ENCODE measurements at regions not wholly inside any gene's neighbourhood (a gene's known extent, or its start where the extent isn't known, plus 50 kb on each side); places are given as distances from the start of the nearest gene placed in this dataset.

DNA sequence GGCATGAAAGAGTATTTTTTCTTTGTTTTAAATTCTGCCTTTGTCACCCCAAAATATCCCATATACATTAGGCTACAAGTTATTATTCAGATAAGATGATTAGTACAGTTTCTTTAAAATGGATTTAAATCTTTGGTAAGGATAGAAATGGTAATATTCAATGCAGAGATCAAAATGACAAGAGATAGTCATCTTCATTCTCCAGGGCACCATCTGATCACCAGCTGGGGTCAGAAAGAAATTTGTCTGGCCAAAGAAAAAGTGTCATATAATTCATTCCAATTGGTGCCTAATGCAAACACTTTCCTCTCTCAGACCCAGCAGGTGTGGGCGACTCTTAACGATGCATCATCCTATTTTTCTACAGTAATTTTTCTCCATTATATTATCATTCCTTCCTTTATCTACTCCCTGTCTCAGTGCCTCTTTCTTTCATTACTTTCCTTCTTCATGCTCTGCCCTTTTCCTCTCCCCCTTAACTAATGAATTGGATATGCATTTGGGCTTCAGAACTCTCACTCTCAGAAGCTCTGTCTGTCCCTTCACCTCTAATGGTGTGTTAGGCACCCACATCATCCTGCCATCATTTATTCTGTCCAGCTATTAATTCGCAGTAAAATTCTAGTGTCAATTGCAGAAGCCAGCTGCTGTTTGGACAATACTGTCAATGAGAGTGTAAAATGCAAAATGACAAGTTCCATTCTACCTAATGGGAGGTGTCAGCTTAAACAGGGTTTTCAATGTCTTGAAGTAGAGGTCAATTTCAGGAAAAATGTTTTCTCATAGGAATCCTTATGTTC, 570.5 kb downstream of the TDRD15 start:
- no peak for DNase-seq (ENCODE audit: low spot score)

DNA sequence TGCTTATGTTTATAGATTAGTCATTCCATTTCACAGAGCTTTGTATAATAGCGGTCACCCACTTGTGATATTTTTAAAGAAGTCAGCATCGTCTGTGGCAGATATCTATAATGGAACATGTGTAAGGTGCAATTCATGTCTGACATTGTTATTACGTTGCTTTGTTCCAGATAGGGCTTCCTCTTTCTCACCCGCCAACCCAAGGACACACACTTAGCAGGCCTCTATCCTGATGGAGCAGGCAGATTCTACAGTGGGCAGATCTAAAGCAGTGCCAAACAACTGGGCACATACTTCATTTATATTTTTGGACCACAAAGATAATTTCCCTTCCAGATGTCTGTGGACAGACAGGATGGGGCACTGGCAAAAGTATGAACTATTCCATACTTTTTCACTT, 573.1 kb downstream of the TDRD15 start:
- DNase-seq (ENCODE audit: low spot score): no peak

DNA sequence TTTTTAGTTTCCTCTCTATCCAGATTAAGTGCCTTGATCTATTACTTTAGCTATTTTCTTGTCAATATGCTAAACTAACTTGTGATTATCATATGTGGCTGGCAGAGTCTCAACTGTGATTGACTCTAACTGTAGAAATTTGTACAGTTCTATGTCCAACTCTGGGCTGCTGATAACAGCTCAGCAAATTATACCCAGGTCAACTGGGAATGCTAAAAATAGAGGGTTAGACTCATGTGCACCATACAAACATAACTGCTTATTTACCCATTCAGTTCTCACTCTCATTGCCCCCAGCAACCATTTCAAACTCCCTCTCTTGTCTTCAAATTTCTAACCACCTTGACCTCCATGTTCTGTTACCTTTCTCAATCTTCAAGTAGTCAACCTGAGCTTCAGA, 576.9 kb downstream of the TDRD15 start:
- DNase-seq (ENCODE audit: low spot score): no peak

DNA sequence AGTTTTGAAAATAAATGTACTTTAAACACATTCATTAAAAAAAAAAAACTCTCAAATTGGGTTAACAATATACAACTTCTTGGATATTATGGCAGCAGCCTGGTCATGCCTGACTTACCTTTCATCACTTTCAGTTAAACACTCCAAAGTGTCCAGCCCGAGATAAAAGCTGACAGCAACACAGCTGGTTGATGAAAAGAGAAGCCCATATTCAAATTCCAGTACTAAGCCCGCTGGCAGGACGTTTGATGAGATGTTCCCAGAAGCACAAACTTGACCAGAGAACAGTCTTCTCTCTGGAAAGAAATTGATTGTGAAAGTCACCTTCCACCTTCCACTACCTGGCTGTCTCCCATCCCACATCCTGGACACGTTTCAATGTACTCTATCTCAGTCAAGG, 586.3 kb downstream of the TDRD15 start:
- DNase-seq (ENCODE audit: low spot score): no peak

DNA sequence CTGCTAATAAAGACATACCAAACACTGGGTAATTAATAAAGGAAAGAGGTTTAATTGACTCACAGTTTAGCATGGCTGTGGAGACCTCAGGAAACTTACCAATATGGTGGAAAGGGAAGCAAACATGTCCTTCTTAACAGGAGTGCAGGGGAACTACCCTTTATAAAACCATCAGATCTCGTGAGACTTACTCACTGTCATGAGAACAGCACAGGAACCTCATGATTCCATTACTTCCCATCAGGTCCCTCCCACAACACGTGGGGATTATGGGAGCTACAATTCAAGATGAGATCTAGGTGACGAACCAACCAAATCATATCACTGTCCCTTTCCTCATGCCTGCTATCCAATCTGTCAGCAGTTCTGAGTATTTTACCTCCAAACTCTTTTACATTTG, 586.7 kb downstream of the TDRD15 start:
- no peak for DNase-seq (ENCODE audit: low spot score)

DNA sequence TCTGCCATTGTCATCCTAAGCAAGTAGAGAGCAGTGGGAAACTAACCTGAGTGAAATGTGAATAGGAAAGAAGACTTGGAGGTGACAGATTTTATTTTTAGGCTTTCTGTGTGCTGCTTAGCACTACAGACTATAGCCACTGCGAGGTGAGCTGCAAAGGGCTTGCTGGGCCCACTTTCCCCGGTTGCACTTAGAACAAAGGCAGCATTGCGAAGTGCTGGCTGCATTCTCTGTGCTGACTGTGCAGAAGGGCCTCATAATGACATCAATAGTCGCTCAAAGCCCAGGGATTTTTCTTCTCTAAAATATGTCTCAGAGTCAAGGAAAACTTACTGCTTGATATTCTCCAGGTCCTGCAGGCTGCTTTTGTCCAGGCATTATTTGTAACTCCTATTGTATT, 592.1 kb downstream of the TDRD15 start:
- no peak for DNase-seq (ENCODE audit: low spot score)

DNA sequence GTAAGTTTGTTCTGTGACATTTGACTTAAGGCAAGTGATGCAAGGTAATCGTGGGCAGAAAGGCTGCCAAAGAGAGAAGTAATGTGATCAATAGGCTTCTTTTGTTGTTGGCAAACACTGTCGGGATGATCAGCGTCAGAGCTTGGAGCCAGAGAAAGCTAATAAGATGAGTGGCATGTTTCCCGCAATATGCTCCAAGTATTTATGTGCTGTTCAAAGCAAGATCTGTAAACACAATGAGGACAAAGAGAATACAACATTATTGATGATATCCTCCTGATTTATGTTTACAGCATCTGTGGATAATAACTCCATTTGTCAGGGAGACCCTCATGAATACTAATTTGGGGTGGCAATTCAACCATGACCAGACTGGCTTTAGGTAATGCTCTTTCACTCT, 603.3 kb downstream of the TDRD15 start:
- DNase-seq (ENCODE audit: low spot score): no peak

DNA sequence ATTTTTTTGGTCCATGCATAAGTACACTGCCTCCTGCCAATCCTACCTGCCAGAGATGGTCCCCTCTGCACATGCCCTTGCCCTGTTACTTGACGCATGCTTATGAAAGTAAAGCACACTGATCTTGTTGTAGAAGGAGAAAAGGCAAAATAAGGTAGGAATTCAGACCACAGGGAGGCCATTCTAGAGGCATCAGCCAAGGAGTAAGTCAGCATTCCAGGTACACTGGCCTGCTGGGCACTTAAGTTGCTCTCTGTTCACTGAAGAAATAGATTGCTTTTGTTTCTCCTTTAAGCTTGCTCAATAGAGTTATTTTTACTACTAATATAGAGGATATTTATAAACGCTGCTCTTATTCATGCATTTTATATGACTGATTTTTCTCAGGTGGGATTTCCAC, 604.4 kb downstream of the TDRD15 start:
- no peak for DNase-seq (ENCODE audit: low spot score)

DNA sequence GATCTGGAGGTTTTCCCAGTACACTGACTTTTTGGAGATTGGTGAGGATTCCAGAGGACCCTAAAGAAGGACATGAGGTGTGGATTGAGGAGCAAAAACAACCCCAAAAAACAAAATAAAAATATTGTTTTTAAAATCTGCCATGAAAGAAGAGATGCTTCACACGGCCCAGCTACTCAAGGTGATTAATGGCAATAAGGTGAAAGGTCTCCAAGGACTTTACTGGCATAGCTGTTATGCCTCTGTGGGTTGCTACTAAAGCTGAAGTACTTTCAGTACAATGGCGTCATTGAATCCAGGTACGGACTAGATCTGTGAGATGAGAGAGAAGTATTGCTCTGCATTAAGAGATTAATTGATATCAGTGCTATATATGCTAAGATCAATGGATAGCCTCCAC, 606.4 kb downstream of the TDRD15 start:
- DNase-seq (ENCODE audit: low spot score): no peak

DNA sequence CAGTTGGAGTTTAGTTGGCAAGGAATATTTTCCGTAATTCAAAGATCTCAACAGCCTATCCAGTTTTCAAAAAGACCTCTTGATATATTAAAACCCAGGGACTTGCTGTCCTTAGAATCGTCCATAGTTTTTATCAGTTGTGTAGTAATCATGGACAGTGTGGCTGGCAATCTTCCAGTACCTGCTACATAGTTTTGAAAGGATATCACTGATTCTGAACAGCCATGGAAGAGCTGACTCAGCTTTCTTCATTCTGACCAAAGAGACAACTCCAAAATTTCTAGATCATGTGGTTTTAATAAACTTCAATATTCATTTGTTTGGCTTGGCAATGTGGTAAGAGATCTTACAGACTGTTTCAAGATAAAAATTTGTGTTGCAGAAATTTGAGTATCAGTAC, 616.7 kb downstream of the TDRD15 start:
- DNase-seq (ENCODE audit: low spot score): no peak

DNA sequence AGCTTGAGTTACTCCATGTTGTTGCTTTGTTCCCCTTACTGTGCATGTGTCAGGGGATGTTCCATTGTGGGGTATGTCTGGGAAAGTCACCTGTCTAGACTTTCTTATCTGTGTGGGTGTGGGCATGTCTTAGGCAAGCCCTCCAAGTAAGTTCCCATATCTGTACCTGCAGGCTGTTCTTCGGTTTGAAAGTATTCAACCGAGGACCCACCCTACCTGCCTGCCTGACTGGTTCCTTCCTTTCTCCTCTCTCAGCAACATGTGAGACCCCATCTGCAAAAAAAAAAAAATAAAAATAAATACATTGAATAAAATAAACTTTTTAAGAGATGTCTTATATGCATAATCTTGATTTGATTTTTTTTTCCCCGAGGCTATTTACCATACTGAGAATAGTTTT, 622.7 kb downstream of the TDRD15 start:
- no peak for DNase-seq (ENCODE audit: low spot score)

DNA sequence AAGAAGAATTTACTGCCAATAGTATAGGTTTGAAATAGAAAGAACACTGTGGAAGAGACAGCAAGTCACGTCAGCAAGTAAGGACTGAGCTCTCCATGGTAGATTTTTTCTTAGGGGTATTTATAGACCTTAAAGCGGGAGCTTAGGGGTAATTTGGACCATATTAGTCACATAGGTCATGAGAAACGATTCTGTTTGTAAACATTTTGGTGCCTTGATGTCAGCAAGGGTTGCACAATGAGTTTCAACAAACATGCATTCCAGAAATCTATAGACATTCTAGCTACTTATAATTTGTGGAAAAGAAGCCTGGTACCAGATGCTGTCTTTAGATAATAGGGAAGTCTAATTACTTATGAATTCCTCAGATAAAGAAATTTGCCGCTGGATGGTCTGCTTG, 624.7 kb downstream of the TDRD15 start:
- DNase-seq (ENCODE audit: low spot score): no peak

DNA sequence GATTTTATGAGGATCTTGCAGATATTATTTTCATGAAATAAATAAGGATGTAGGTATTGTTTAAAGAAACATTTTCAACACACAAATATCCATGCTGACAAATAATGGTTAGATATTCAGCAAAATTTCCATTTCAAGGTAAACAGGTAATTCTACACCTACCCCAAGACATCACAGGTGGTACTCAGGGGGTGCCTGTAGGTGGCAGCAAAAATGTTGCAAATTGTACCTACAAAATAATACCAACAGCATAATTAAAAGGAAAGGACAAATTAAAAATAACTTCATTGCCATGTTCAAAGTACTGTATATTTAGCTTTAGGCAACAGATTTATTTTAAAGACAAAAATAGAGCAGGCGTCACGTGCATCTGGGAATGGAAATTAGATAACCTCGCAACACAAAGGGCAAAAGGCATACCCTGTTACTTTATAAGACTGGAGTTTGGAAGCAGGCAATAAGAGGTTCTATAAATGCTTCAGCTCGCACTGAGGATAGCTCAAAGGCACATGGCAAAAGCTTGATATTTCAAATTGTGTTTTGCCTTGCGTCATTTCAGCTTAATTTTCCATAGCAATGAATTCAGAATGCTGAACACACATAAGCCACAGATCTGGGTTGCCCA, 630.5 kb downstream of the TDRD15 start:
- DNase-seq (ENCODE audit: low spot score): no peak

DNA sequence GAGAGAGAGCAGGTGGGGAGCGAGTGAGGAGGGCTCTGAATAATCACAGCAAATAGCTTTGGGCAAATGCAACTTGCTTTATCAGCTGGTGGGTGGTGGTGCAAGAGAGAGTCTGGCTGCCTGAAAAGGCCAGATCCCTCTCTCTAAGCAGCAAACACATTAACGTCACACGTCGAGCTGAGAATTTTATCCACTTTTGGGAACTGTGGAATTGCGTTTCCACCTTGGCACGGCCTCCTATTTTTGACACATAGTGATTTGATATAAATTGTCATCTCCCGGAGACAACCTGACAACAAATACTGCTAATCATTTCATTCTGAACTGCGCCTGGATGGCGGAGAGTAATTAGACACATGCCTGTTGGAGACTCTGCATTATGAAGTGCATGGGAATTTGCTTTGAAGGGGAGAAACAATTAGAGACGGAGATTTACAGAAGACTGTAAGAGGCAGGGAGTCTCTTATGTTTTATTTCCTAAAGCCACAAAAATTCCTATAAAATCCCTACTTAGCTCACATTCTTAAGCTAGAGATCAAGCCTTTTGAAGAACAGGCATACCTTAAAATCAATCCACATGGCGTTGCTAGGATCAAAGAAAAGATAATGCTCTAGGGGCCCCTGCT, 634.1 kb downstream of the TDRD15 start:
- DNase-seq (ENCODE audit: low spot score): no peak

DNA sequence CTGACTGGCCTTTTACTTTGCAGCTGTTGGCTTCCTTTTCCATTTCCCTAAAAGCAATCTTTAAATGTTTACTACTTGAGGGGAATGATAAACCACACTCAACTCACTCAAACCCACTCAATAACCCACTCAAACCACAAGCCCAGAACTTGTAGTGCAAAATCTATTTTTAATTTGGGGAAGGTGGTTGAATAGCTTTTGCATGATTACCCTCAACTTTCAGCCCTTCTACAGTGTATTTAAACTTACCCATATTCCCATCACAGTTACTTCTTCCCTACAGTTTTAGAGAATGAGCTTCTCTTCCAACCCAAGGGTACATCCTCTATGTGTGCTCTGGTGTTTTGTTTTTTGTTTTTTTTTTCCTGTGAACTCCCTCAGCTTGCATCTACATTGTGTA, 636.1 kb downstream of the TDRD15 start:
- DNase-seq (ENCODE audit: low spot score): no peak

DNA sequence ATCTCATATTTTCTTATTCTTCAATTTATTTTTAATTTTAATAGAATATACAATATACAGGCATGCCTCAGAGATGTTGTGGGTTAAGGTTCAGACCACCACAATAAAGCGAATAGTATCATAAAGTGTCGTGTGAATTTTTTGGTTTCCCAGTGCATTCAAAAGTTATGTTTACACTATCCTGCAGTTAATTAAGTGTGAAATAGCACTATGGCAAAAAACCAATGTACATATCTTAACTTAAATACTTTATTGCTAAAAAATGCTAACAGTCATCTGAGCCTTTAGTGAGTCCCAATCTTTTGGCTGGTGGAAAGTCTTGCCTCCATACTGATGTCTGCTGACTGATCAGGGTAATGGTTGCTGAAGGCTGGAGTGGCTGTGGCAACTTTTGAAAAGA, 637.6 kb downstream of the TDRD15 start:
- DNase-seq (ENCODE audit: low spot score): no peak

DNA sequence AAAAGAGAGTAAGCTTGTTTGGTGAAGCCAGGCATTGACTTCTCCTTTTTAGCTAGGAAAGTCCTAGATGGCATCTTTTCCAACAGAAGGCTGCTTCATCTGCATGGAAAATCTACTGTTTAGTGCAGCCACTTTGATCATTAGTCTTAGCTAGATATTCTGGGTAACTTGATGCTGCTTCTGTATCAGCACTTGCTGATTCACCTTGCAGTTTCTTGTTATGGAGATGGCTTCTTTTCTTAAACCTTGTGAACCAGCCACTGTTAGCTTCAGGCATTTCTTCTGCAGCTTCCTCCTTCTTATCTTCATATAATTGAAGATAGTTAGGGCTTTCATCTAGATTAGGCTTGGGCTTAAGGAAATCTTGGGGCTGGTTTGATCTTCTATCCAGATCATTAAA, 639.7 kb downstream of the TDRD15 start:
- no peak for DNase-seq (ENCODE audit: low spot score)

DNA sequence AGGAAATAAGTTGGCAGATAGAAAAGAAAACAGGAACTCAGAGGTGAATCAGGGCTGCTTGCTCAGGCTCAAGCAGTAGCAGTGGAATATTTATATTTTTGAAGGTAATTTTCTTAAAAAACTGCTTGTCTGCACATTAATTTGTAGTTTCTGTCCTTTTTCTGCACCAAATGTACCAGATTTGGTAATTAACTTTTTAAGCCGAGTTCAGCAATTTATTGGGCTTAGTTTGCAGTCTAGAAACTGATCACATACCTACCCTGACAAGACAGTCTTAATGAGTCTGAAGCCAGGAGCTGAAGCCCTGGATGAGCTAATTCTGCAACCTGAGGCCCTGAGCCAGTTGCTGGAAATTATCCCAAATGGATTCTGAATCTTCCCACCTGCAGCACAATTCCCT, 647.0 kb downstream of the TDRD15 start:
- no peak for DNase-seq (ENCODE audit: low spot score)

DNA sequence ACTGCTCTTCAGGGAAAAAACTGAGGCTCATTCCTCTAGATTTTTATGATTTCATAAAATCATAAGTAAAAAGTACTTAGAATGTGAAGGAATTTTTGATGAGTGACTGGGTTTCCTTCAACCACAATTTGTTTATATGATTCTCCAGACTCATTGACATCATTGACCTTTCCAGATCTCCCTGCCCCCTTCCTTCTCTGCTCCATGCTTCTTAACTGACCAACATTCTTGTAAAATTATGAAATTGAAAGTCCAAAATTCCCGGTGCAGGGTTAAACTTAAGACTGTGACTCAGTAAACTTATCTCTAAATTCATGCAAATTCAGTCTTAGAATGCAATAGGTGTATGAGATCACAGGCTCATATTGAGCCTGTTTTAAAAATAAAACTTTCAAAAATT, 648.9 kb downstream of the TDRD15 start:
- no peak for DNase-seq (ENCODE audit: low spot score)

DNA sequence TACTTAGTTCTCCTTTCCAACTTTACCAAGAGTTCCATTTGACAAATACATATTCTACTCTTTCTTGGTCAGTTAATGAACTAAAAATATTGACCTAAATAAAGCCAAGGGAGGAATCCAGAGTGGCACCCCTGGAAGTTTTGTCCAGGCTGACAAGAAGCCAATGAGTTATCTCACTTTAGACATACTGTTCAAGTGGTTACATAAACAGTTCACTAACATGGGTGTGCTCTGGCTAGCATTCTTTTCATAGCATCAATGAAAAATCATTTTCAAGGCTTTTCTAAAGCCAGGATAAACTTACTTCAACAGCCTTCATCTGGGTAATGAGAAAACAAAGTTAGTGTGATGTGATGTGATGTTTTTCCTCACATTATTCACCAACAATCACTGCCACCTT, 649.4 kb downstream of the TDRD15 start:
- no peak for DNase-seq (ENCODE audit: low spot score)

DNA sequence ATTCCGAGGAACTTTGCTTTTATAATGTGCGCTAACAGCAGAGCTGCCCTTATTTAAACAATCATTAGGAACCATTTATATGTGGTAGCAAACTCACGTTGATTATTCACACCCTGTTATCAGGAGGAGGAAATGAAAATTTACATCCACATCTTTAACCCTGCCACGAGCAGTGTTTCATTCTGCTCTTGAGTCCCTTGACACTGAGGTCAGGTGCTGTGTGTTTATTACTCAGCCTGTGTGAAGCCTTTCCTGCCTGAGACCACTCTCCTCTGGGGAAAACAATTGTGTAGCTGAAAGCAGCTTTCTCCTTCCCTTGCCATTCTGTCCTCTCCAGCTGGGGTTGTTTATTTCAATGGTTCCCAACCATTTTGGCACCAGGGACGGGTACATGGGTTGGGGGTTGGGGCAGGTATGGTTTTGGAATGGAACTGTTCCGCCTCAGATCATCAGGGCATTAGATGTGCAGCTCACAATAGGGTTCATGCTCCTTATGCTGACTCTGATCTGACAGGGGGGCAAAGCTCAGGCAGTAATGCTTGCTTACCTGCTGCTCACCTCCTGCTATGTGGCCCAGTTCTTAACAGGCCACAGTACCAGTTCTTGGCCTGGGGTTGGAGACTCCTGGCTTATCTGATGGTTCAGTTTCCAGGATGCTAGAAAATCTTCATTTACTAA, 651.1 kb downstream of the TDRD15 start:
- no peak for DNase-seq (ENCODE audit: low spot score)

DNA sequence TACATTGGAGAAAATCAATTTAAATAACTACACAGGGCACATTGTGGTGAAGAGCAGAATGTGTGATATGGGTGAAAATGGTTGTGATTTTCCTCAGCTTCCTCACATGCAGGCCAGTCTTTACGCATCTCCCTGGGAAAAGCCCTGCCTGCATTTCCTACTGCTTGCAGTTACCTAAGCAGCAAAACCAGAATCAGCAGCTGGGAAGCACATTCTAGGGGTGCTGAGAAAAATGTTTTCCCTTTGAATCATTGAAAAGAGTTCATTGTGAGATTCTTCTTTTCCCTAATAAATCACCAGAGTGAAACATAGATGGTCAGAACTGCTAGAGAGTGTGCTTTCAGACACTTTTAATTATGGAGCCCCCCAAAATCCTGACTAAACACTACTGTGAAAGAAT, 656.0 kb downstream of the TDRD15 start:
- no peak for DNase-seq (ENCODE audit: low spot score)

DNA sequence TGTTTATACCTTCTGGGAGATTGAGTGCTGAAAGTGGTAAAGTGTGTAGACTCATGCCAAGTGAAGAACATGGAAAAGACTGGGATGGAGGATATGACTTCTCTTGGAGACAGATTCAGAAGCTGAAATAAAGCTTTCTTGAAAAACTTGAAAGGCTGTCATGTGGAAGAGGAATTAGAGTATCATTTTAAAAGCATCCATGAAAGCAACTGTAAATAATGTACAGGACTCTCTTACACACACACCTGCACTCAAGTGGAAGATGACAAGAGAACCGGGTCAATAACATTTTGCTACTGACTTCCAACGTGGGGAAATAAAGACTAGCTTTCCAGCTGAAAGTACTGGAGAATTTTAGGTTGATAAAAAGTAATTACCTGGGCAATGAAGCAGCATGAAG, 658.2 kb downstream of the TDRD15 start:
- DNase-seq (ENCODE audit: low spot score): no peak
